Stimulated activated naive CD8-positive, alpha-beta T cell treated with anti-CD3 and anti-CD28 coated beads, Interleukin-15, Interleukin-2, amounts not matched to agents 100 ng/mL and 50 ng/mL, for 24 hours (primary cell): ENCODE measurements at regions not wholly inside any gene's neighbourhood (a gene's known extent, or its start where the extent isn't known, plus 50 kb on each side); places are given as distances from the start of the nearest gene placed in this dataset.

Experiments
- H3K27ac Mint-ChIP-seq: one replicate; pipeline ENCODE4 v1.8.0; 2021; ENCODE audit warnings: mild to moderate bottlenecking, mixed read lengths
- H3K27me3 Mint-ChIP-seq: one replicate; pipeline ENCODE4 v1.8.0; 2021; ENCODE audit warnings: mixed read lengths
- H3K36me3 Mint-ChIP-seq: one replicate; pipeline ENCODE4 v1.8.0; 2021; ENCODE audit warnings: low read depth, mixed read lengths
- H3K4me1 Mint-ChIP-seq: one replicate; pipeline ENCODE4 v1.8.0; 2021; ENCODE audit warnings: low read depth, mixed read lengths
- H3K4me3 Mint-ChIP-seq: one replicate; pipeline ENCODE4 v1.8.0; 2021; ENCODE audit warnings: mild to moderate bottlenecking, mixed read lengths
- H3K9me3 Mint-ChIP-seq: one replicate; pipeline ENCODE4 v1.8.0; 2021; ENCODE audit warnings: mixed read lengths

DNA sequence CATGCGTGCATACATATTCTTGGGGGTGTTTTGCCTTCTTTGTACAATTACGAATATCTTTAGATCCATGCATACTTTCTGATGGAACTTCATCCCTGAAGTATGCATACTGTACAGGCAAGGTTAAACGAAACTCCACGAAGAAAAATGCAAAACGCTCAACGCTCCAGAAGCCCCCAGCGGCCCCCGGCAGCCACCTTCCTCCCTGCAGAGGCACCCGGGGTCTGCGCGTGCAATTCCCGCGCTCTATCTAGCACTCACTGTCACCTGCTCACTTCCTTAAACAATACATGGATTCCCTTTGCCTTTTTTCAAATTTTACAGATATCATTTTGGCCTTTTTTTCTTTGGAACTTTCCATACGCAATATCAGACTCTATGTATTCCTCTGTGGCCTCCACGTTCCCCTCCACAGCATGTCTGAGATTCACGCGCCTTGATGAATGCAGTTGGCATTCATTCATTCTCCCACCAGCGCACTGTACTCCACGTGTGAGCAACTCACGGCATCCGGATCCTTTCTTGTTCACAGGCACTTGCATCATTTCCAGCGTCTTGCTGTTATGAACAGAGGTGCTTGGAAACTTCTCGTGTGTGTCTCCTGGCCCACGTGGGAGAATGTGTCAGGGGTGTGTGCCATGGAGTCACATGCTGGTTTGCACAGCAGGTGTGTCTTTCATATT is 214.3 kb downstream of the CTTN start:
- peaks cover 5% of the 10 kb centered on the region for H3K27me3 Mint-ChIP-seq
- H3K4me1 Mint-ChIP-seq, result no peaks in the 10 kb centered on the region
- no peak overlapping the region for H3K4me3 Mint-ChIP-seq
- H3K9me3 Mint-ChIP-seq, result no peaks in the 10 kb centered on the region
- H3K27ac Mint-ChIP-seq, result no peak overlapping the region
- no peaks in the 10 kb centered on the region for H3K36me3 Mint-ChIP-seq

DNA sequence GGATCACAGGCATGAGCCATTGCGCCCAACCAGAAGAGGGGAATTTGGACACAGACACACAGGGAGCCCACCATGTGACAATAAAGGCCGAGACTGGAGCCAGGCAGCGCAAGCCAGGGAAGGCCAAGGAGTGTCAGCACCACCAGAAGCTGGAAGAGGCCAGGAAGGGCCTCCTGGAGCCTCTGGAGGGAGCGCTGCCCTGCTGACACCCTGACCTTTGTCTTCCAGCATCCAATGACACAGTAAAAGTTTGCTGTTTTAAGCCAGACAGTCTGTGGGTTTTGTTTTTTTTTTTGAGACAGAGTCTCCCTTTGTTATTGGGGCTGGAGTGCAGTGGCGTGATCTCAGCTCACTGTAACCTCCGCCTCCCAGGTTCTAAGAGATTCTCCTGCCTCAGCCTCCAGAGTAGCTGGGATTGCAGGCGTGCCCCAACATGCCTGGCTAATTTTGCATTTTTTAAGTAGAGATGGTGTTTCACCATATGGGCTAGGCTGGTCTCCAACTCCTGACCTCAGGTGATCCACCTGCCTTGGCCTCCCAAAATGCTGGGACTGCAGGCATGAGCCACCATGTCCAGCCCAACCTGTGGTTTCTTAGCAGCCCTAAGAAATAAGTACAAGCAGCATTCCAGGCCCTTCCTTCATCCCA is 215.8 kb downstream of the CTTN start:
- no peak overlapping the region for H3K27ac Mint-ChIP-seq
- peaks cover 5% of the 10 kb centered on the region for H3K27me3 Mint-ChIP-seq
- H3K9me3 Mint-ChIP-seq, result no peaks in the 10 kb centered on the region
- H3K4me3 Mint-ChIP-seq, result no peak overlapping the region
- H3K36me3 Mint-ChIP-seq, result no peaks in the 10 kb centered on the region
- no peaks in the 10 kb centered on the region for H3K4me1 Mint-ChIP-seq

DNA sequence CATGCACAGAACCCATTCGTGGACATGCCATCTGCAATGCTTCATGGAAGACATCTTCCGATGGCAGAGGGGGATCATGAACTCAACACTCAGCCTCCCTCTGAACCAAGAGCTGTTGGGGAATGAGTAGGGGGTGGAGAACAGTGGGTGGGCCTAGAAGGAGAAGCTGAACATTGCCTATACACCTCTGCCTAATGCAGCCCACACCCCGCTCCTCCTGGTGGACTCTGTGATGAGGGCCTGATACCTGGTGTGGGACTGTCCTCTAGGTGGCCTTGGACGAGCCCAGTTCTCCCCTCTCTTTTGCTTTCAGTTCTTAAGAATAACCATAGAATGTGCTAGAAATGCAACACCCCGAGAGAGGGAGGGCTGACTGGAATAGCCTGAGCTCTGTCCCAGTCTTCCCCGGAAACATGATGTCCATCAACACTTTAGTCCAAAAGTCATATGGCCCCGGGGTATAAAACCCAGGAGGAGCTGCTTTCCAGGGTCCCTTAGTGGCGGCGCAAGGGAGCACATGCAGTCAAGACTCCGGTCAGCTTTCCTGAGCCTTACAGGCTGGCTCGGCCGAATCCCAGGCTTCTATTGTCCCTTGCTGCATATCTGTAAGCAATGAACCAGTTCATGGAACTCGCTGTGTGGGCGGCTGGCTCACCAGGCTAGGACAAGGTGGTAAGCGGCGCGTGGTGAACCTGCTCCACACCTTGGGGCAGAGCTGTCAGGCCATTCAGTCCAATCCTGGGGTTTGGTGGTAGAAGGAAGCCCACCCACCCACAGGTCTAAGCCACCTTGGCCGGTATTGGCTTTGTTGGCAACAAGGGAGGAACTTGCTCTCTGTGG is 216.9 kb downstream of the CTTN start:
- Mint-ChIP-seq H3K27me3 (peaks cover 5% of the 10 kb centered on the region), H3K27ac (no peak overlapping the region), H3K36me3 (no peaks in the 10 kb centered on the region), H3K4me1 (no peaks in the 10 kb centered on the region), H3K9me3 (no peaks in the 10 kb centered on the region), H3K4me3 (no peak overlapping the region)

DNA sequence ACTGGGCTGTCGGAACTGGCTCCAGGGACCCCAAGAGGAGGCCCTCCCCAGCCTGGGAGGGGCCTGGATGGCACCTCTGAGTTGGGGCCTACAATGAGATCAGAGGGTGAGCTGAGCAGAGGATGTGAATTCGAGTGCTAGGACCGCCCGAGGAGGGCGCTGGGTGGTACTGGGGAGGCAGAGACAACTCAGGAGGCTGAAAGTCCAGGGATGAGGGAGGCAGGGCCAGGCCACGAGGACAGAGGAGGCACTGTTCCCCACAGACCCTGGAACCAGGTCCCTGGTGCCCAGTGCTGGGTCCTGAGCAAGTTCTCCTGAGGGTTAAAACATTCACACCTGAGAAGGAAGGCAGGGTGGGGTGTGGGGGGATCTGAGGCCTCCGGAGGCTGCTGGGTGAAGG is 218.0 kb downstream of the CTTN start:
- Mint-ChIP-seq H3K27ac (no peak overlapping the region), H3K9me3 (no peaks in the 10 kb centered on the region), H3K4me3 (no peak overlapping the region), H3K27me3 (peaks cover 5% of the 10 kb centered on the region), H3K4me1 (no peaks in the 10 kb centered on the region), H3K36me3 (no peaks in the 10 kb centered on the region)

DNA sequence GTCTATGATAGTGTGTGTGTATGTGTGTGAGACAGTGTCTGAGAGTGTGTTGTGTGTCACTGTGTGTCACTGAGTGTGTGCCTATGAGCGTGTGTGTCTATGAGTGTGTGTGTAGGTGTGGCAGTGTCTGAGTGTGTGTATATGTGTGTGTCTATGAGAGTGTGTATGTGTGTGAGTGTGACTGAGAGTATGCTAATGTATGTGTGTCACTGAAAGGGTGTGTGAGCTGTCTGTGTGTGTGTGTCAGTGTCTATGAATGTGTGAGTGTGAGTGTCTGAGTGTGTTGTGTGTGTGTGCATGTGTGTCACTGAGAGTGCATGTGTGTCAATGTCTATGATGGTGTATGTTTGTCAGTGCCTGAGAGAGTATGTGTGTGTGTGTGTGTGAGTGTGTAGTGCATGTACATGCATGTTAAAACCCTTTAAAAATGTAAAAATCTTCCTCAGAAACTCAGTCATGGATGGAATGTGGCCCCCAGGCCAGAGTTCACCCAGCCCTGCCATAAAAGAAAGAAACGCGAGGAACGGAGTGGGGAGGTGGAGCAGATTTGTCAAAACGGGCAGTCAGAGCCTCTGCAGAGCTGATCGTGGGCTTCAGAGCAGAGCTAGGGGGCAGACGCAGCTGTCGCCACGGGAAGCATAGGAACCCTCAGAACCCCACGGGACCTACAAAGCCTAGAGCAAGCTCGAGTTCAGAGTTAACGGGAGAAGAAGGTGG is 218.8 kb downstream of the CTTN start:
- no peak overlapping the region for H3K27ac Mint-ChIP-seq
- no peaks in the 10 kb centered on the region for H3K4me1 Mint-ChIP-seq
- no peaks in the 10 kb centered on the region for H3K36me3 Mint-ChIP-seq
- no peaks in the 10 kb centered on the region for H3K9me3 Mint-ChIP-seq
- no peak overlapping the region for H3K4me3 Mint-ChIP-seq
- peaks cover 5% of the 10 kb centered on the region for H3K27me3 Mint-ChIP-seq

DNA sequence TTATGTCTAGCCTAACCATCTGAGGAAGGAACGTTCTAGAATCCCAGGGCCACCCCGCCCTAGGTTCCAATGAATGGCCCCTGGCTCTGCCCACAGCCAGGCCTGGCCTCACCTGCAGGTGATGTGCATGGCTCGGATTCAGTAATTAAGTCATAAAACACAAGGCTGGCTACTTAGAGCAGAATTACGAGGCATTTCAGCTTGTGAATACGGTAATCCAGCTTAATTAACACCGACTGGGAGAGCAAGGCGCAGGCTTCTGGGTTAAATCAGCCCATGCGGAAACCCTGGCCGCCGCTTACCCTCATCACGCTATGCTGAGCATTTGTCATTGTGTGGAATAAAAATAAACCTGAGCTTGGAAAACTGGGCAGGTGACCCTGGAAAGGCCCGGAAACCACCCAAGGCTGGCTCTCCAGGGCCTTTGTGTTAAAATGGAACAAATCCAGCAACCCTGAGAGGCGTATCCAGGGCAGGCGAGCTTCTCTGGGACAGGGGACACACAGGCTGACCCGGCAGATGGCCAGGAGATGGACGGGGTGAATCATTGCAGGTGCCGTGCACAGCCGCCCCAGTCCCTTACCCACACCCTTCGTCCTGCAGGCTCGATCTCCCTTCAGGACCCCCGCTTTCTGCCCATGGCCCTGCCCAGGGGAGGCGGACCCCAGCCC is 220.2 kb downstream of the CTTN start:
- H3K9me3 Mint-ChIP-seq, result no peaks in the 10 kb centered on the region
- no peak overlapping the region for H3K27ac Mint-ChIP-seq
- H3K27me3 Mint-ChIP-seq, result no peaks in the 10 kb centered on the region
- H3K4me3 Mint-ChIP-seq, result no peak overlapping the region
- no peaks in the 10 kb centered on the region for H3K4me1 Mint-ChIP-seq
- H3K36me3 Mint-ChIP-seq, result no peaks in the 10 kb centered on the region

DNA sequence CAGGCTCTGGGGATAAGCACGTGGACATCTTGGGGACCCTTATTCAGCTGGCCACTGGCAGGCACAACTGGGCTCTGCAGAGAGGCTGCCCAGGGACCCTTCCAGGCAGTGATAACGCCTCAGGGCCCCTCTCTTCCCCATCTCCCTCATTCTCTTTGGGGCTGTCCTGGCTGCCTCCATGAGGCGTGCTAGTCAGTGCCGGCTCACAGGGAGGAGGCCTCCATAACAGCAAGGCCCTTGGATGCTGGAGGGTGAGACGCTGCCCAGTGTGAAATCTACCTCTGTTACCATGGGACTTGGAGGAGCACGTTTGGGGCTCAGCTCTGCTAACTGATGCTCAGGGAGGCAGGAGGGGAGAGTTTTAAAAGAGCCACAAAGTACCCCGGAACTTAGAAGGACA is 221.3 kb downstream of the CTTN start:
- Mint-ChIP-seq H3K27me3 (no peaks in the 10 kb centered on the region), H3K4me1 (no peaks in the 10 kb centered on the region), H3K4me3 (no peak overlapping the region), H3K36me3 (no peaks in the 10 kb centered on the region), H3K9me3 (no peaks in the 10 kb centered on the region), H3K27ac (no peak overlapping the region)

DNA sequence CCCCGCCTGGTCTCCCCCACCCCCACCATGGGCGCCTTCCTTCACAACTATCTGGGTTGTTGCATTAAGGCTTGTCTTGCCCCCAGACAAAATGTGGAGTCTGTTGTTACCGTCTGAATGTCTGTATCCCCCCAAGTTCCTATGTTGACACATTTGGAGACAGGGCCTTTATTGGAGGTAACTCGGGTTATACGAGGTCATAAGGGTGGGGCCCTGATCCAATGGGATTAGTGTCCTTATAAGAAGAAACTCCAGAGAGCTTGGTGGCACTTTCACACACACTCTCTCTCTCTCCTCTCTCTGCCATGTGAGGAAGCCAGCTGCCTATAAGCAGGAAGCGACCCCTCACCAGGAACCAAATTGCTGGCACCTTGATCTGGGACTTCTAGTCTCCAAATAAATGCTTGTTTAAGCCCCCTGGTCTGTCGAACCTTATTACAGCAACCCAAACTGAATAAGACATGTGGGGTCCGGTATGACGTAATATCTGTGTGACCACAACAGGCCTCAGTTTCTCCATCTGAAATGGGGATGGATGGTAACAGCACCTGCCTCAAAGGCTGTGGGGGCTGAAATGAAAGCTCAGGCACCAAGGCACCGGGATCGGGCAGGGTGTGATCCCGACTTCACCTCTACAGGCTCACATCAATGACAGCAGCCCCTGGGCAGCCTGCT is 222.3 kb downstream of the CTTN start:
- Mint-ChIP-seq H3K36me3 (no peaks in the 10 kb centered on the region), H3K4me1 (no peaks in the 10 kb centered on the region), H3K4me3 (no peak overlapping the region), H3K9me3 (no peaks in the 10 kb centered on the region), H3K27ac (no peak overlapping the region), H3K27me3 (no peaks in the 10 kb centered on the region)

DNA sequence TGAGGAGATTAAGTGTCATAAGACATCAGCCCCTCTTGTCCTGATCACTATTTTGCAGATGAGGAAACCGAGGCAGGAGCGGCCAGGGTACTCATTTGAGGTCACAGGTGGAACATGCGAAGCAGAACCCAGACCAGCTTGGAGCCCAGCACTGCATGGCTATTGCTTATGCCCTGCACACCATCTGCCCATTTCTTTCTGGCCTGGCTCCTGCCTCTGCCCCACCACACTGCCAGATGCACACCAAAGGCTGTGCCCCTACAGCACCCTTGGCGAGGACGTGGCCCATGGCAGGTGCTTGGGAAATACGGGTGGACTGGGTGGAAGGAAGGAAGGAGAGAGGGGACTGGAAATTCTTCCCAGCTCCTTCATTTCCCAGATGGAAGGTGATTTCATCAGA is 222.9 kb downstream of the CTTN start:
- H3K36me3 Mint-ChIP-seq, result no peaks in the 10 kb centered on the region
- H3K27ac Mint-ChIP-seq, result no peak overlapping the region
- H3K27me3 Mint-ChIP-seq, result no peaks in the 10 kb centered on the region
- H3K4me3 Mint-ChIP-seq, result no peak overlapping the region
- no peaks in the 10 kb centered on the region for H3K4me1 Mint-ChIP-seq
- H3K9me3 Mint-ChIP-seq, result no peaks in the 10 kb centered on the region

DNA sequence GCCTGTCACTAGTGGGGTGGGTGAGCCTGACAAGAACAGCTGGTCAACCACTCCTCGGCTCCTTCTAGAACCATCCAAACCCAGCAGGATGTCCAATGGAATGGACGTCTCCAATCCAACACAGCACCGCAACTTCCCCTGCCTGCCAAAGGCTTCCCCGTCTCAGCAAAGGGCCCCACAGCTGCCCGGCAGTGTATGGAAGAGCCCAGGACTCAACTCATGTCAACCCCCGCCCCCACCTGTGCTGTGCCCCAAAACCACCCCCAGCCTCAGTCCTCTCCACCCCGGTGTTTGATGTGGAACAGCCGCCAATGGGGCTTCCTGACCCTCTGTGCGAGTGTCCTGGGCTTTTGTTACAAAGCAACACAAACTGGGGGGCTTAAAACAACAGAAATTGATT is 223.8 kb downstream of the CTTN start:
- no peak overlapping the region for H3K27ac Mint-ChIP-seq
- H3K9me3 Mint-ChIP-seq, result no peaks in the 10 kb centered on the region
- H3K36me3 Mint-ChIP-seq, result no peaks in the 10 kb centered on the region
- no peaks in the 10 kb centered on the region for H3K27me3 Mint-ChIP-seq
- H3K4me3 Mint-ChIP-seq, result no peak overlapping the region
- H3K4me1 Mint-ChIP-seq, result no peaks in the 10 kb centered on the region

DNA sequence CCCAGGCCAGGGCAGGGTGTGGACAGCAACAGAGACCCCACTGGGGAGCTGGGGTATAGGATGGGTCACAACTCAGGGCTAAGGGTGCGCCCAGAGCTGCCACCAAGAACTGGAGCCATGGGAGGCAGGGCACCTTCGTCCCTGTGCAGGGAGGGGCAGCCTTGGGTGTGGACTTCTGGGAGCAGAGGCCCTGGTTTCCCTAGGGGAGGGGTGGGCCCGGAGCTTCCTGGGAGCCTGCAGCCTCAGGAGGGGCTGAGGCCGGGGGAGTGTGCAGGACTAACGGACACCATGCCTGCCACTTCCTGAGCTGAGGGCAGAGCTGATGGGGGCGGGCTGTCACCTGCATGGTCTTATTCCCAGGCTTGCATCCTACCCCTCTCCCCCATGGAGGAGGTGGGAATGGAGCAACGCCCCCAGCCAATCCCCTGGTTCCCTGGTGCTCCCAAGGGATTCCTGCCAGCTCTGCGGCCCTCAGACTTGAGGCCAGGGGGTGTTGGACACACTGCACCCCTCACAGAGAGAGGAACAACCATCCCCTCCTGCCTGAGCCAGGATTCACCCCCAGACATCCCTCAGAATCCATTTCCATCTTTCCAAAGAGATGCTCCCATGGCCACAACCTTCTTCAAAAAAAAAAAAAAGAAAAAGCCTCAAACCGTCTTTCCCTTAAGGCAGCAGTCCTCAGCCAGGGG is 225.7 kb downstream of the CTTN start:
- H3K27ac Mint-ChIP-seq, result no peak overlapping the region
- no peak overlapping the region for H3K4me3 Mint-ChIP-seq
- no peaks in the 10 kb centered on the region for H3K9me3 Mint-ChIP-seq
- no peaks in the 10 kb centered on the region for H3K4me1 Mint-ChIP-seq
- H3K27me3 Mint-ChIP-seq, result peaks cover 4% of the 10 kb centered on the region
- no peaks in the 10 kb centered on the region for H3K36me3 Mint-ChIP-seq

DNA sequence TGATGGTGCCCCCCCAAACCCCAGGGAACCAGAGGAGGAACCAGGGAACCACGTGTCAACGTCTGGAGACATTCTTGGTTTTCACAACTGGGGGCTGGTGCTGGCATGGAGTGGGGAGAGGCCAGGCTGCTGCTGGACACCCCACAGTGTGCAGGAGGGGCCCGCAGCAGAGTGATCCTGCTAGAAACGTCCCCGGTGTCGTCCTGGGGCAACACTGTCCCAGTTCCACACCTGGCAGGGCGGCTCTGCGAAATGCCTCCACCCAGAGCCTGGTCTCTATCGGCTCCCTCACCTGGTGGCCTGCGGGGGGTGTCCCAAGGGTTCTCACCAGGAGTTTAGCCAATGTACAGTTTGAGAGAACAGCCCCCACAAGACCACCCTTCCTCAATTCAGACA is 226.3 kb downstream of the CTTN start:
- no peaks in the 10 kb centered on the region for H3K4me1 Mint-ChIP-seq
- H3K4me3 Mint-ChIP-seq, result no peak overlapping the region
- H3K9me3 Mint-ChIP-seq, result no peaks in the 10 kb centered on the region
- no peaks in the 10 kb centered on the region for H3K36me3 Mint-ChIP-seq
- no peak overlapping the region for H3K27ac Mint-ChIP-seq
- peaks cover 4% of the 10 kb centered on the region for H3K27me3 Mint-ChIP-seq

DNA sequence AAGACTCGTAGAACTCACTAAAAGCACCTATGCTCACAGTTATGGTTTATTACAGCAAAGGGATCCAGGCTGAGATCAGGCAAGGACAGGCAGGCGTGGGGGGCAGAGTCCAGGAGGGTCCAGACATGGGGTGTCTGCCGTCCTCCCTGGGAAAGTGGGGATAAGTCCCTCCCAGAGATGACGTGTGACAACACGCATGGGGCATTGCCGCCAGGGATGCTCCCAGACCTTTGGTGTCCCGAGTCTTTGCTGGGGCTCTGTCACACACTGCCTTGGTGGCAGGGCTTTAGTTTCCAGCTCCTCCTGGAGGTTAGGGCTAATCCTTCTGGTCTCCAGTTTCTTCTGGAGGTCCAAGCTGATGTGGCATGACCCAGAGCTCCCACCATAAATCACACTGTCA is 226.7 kb downstream of the CTTN start:
- Mint-ChIP-seq H3K36me3 (no peaks in the 10 kb centered on the region), H3K27me3 (peaks cover 4% of the 10 kb centered on the region), H3K4me3 (no peak overlapping the region), H3K4me1 (no peaks in the 10 kb centered on the region), H3K27ac (no peak overlapping the region), H3K9me3 (no peaks in the 10 kb centered on the region)
